SK-N-SH treated with all-trans-retinoic acid at 6 μM for 48 hours (cell line): ENCODE measurements at regions not wholly inside any gene's neighbourhood (a gene's known extent, or its start where the extent isn't known, plus 50 kb on each side); places are given as distances from the start of the nearest gene placed in this dataset.

Source experiments
- ATAC-seq: fragments of 200-7000 bp; cut with Tn5 transposase; 3 replicates; pipeline ENCODE4 v1.9.1; 2020; ENCODE audit warnings: mild to moderate bottlenecking, moderate library complexity
- ARNTL ChIP-seq: fragments of 450-650 bp; formaldehyde crosslinking; IDR thresholded peaks from 2 replicates; pipeline ENCODE4 v1.5.0; 2020; ENCODE audit warnings: low read depth, mild to moderate bottlenecking, moderate library complexity, borderline replicate concordance
- BACH2 ChIP-seq: fragments of 250-450 bp; sonication (Bioruptor Pico); IDR thresholded peaks from 2 replicates; pipeline ENCODE4 v1.9.0; 2021; ENCODE audit warnings: mild to moderate bottlenecking, borderline replicate concordance
- CSDC2 ChIP-seq: fragments of 250-450 bp; sonication (Bioruptor Pico); IDR thresholded peaks from 2 replicates; pipeline ENCODE4 v1.5.0; 2020; ENCODE audit warnings: mild to moderate bottlenecking, moderate library complexity
- ESRRG ChIP-seq: fragments of 250-450 bp; sonication (Bioruptor Pico); IDR thresholded peaks from 2 replicates; pipeline ENCODE4 v1.6.1; 2021; ENCODE audit warnings: mild to moderate bottlenecking
- GLIS3 ChIP-seq: fragments of 250-450 bp; sonication (Bioruptor Pico); IDR thresholded peaks from 2 replicates; pipeline ENCODE4 v1.5.0; 2020; ENCODE audit warnings: mild to moderate bottlenecking, moderate library complexity
- ISL1 ChIP-seq: fragments of 250-450 bp; sonication (Bioruptor Pico); IDR thresholded peaks from 2 replicates; pipeline ENCODE4 v2.1.2; 2022; ENCODE audit warnings: mild to moderate bottlenecking, moderate library complexity
- OSR1 ChIP-seq: fragments of 250-450 bp; sonication (Bioruptor Pico); IDR thresholded peaks from 2 replicates; pipeline ENCODE4 v1.8.0; 2022; ENCODE audit warnings: moderate library complexity, mild to moderate bottlenecking, inconsistent platforms
- POU6F1 ChIP-seq: fragments of 250-450 bp; sonication (Bioruptor Pico); IDR thresholded peaks from 2 replicates; pipeline ENCODE4 v1.8.0; 2021; ENCODE audit warnings: low read depth, mild to moderate bottlenecking, moderate library complexity, borderline replicate concordance
- RARB ChIP-seq: fragments of 250-450 bp; sonication (Bioruptor Pico); IDR thresholded peaks from 2 replicates; pipeline ENCODE4 v1.8.0; 2021; ENCODE audit warnings: mild to moderate bottlenecking, moderate library complexity
- SNAI2 ChIP-seq: fragments of 250-450 bp; sonication (Bioruptor Pico); IDR thresholded peaks from 2 replicates; pipeline ENCODE4 v1.5.0; 2020; ENCODE audit warnings: mild to moderate bottlenecking, moderate library complexity
- TCF4 ChIP-seq: fragments of 250-450 bp; sonication (Bioruptor Pico); IDR thresholded peaks from 2 replicates; pipeline ENCODE4 v1.8.0; 2021; ENCODE audit warnings: mild to moderate bottlenecking, moderate library complexity, borderline replicate concordance
- TOX ChIP-seq: fragments of 250-450 bp; sonication (Bioruptor Pico); IDR thresholded peaks from 2 replicates; pipeline ENCODE4 v1.8.0; 2021; ENCODE audit warnings: mild to moderate bottlenecking, moderate library complexity, borderline replicate concordance
- ZC3H10 ChIP-seq: fragments of 250-450 bp; sonication (Bioruptor Pico); IDR thresholded peaks from 2 replicates; pipeline ENCODE4 v1.5.1; 2021; ENCODE audit warnings: mild to moderate bottlenecking, moderate library complexity
- ZFP3 ChIP-seq: fragments of 250-450 bp; sonication (Bioruptor Pico); IDR thresholded peaks from 2 replicates; pipeline ENCODE4 v1.5.0; 2020; ENCODE audit warnings: mild to moderate bottlenecking, moderate library complexity
- ZFP30 ChIP-seq: fragments of 450-650 bp; formaldehyde crosslinking; IDR thresholded peaks from 2 replicates; pipeline ENCODE4 v1.5.0; 2022; ENCODE audit warnings: mild to moderate bottlenecking, moderate library complexity
- ZNF565 ChIP-seq: fragments of 450-650 bp; formaldehyde crosslinking; conservative IDR thresholded peaks from 2 replicates; pipeline ENCODE4 v1.5.0; 2020; ENCODE audit warnings: low read depth, mild to moderate bottlenecking, moderate library complexity
- ZNF70 ChIP-seq: fragments of 450-650 bp; formaldehyde crosslinking; IDR thresholded peaks from 2 replicates; pipeline ENCODE4 v1.5.0; 2020; ENCODE audit warnings: mild to moderate bottlenecking, moderate library complexity
- ZNF8 ChIP-seq: fragments of 450-650 bp; formaldehyde crosslinking; IDR thresholded peaks from 2 replicates; pipeline ENCODE4 v1.5.0; 2020; ENCODE audit warnings: mild to moderate bottlenecking, moderate library complexity
- TF ChIP-seq, protein P1 (sequence below): fragments of 250-450 bp; sonication (Bioruptor Pico); IDR thresholded peaks from 2 replicates; pipeline ENCODE4 v1.5.1; 2021; ENCODE audit warnings: mild to moderate bottlenecking, moderate library complexity
- TF ChIP-seq, protein P2 (sequence below): fragments of 250-450 bp; sonication (Bioruptor Pico); IDR thresholded peaks from 2 replicates; pipeline ENCODE4 v1.8.0; 2020; ENCODE audit warnings: mild to moderate bottlenecking, moderate library complexity, borderline replicate concordance
- TF ChIP-seq, protein P3 (sequence below): fragments of 250-450 bp; sonication (Bioruptor Pico); IDR thresholded peaks from 2 replicates; pipeline ENCODE4 v1.5.0; 2020; ENCODE audit warnings: mild to moderate bottlenecking, moderate library complexity
- TF ChIP-seq, protein P4 (sequence below): fragments of 250-450 bp; sonication (Bioruptor Pico); IDR thresholded peaks from 2 replicates; pipeline ENCODE4 v1.5.1; 2020; ENCODE audit warnings: low read depth, mild to moderate bottlenecking, moderate library complexity

DNA sequence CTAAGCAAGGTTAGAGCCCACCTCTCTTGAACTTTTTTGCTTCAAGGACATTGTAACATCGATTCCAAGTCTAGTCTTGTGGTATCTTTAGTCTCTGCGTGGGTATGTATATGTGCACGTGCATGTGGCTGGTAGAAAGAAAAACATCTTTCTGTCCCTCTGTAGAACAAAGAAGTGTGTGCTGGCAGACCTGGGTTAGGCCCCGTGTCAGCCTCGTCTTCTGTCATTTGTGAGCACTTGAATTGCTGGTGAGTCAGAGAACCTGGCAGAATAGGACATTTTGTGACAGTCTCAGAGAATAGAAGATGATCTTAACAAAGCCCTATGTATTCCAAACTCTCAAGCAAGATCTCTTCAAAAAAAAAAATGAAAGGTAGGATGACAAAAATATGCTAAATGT, 102.2 kb upstream of the ATP10A start:
- no peak for TF ChIP-seq ZC3H10 (CRISPR knock-in tag)
- TF ChIP-seq, protein P1, sequence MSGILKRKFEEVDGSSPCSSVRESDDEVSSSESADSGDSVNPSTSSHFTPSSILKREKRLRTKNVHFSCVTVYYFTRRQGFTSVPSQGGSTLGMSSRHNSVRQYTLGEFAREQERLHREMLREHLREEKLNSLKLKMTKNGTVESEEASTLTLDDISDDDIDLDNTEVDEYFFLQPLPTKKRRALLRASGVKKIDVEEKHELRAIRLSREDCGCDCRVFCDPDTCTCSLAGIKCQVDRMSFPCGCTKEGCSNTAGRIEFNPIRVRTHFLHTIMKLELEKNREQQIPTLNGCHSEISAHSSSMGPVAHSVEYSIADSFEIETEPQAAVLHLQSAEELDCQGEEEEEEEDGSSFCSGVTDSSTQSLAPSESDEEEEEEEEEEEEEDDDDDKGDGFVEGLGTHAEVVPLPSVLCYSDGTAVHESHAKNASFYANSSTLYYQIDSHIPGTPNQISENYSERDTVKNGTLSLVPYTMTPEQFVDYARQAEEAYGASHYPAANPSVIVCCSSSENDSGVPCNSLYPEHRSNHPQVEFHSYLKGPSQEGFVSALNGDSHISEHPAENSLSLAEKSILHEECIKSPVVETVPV (CRISPR knock-in tag) = no peak
- TF ChIP-seq, protein P2, sequence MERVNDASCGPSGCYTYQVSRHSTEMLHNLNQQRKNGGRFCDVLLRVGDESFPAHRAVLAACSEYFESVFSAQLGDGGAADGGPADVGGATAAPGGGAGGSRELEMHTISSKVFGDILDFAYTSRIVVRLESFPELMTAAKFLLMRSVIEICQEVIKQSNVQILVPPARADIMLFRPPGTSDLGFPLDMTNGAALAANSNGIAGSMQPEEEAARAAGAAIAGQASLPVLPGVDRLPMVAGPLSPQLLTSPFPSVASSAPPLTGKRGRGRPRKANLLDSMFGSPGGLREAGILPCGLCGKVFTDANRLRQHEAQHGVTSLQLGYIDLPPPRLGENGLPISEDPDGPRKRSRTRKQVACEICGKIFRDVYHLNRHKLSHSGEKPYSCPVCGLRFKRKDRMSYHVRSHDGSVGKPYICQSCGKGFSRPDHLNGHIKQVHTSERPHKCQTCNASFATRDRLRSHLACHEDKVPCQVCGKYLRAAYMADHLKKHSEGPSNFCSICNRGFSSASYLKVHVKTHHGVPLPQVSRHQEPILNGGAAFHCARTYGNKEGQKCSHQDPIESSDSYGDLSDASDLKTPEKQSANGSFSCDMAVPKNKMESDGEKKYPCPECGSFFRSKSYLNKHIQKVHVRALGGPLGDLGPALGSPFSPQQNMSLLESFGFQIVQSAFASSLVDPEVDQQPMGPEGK (CRISPR knock-in tag) = no peak
- no peak for TF ChIP-seq ISL1 (CRISPR knock-in tag)
- no peak for TF ChIP-seq ZNF565 (CRISPR knock-in tag)
- TF ChIP-seq RARB (CRISPR knock-in tag) = no peak
- TF ChIP-seq TCF4 (CRISPR knock-in tag) = no peak
- TF ChIP-seq ZFP30 (CRISPR knock-in tag) = no peak
- TF ChIP-seq CSDC2 = no peak
- no peak for TF ChIP-seq BACH2
- ATAC-seq = no peak

DNA sequence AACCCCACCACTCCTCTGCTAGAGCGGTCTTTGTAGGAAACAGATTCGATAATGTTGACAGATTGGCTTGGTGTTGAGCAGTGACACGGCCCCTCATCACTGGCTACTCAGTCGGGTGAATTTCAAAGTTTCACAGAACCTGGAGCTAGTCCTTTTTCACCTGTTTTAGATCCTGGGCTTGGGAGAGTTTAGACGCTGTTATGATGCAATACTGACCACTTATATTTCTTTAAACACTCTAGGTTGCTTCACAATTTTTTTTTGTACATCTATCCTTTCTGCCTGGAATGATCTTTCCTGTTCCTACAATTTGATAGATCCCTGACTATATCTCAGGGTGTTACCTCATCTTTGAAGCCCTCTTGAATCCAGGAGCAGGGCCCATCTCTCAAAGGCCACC, 97.1 kb upstream of the ATP10A start:
- TF ChIP-seq ESRRG (CRISPR knock-in tag) = no peak
- TF ChIP-seq TCF4 (CRISPR knock-in tag) = no peak
- TF ChIP-seq ZNF8 = no peak
- ATAC-seq = no peak

GRCh38 chr15:25959100-25959499, 96.0 kb upstream of the ATP10A start:
- TF ChIP-seq GLIS3 (CRISPR knock-in tag) (no peak), TCF4 (CRISPR knock-in tag) (no peak), ZFP3 (no peak), TOX (CRISPR knock-in tag) (no peak), BACH2 (no peak), SNAI2 (no peak), RARB (CRISPR knock-in tag) (no peak), ZNF565 (CRISPR knock-in tag) (no peak), OSR1 (CRISPR knock-in tag) (no peak), ARNTL (CRISPR knock-in tag) (no peak), ZNF70 (CRISPR knock-in tag) (no peak), ESRRG (CRISPR knock-in tag) (no peak), POU6F1 (CRISPR knock-in tag) (no peak), ZC3H10 (CRISPR knock-in tag) (no peak), ZNF8 (no peak)
- TF ChIP-seq, protein P3, sequence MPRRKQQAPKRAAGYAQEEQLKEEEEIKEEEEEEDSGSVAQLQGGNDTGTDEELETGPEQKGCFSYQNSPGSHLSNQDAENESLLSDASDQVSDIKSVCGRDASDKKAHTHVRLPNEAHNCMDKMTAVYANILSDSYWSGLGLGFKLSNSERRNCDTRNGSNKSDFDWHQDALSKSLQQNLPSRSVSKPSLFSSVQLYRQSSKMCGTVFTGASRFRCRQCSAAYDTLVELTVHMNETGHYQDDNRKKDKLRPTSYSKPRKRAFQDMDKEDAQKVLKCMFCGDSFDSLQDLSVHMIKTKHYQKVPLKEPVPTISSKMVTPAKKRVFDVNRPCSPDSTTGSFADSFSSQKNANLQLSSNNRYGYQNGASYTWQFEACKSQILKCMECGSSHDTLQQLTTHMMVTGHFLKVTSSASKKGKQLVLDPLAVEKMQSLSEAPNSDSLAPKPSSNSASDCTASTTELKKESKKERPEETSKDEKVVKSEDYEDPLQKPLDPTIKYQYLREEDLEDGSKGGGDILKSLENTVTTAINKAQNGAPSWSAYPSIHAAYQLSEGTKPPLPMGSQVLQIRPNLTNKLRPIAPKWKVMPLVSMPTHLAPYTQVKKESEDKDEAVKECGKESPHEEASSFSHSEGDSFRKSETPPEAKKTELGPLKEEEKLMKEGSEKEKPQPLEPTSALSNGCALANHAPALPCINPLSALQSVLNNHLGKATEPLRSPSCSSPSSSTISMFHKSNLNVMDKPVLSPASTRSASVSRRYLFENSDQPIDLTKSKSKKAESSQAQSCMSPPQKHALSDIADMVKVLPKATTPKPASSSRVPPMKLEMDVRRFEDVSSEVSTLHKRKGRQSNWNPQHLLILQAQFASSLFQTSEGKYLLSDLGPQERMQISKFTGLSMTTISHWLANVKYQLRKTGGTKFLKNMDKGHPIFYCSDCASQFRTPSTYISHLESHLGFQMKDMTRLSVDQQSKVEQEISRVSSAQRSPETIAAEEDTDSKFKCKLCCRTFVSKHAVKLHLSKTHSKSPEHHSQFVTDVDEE (CRISPR knock-in tag) = no peak
- TF ChIP-seq, protein P4, sequence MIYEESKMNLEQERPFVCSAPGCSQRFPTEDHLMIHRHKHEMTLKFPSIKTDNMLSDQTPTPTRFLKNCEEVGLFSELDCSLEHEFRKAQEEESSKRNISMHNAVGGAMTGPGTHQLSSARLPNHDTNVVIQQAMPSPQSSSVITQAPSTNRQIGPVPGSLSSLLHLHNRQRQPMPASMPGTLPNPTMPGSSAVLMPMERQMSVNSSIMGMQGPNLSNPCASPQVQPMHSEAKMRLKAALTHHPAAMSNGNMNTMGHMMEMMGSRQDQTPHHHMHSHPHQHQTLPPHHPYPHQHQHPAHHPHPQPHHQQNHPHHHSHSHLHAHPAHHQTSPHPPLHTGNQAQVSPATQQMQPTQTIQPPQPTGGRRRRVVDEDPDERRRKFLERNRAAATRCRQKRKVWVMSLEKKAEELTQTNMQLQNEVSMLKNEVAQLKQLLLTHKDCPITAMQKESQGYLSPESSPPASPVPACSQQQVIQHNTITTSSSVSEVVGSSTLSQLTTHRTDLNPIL (CRISPR knock-in tag) = no peak
- TF ChIP-seq, protein P1 (CRISPR knock-in tag) = no peak
- no peak for ATAC-seq
